Activated CD4-positive, alpha-beta memory T cell treated with anti-CD3 and anti-CD28 coated beads, Interleukin-2, amount 10 ng/mL, durations not matched to agents 7 days and 5 days (primary cell): ENCODE measurements at regions not wholly inside any gene's neighbourhood (a gene's known extent, or its start where the extent isn't known, plus 50 kb on each side); places are given as distances from the start of the nearest gene placed in this dataset.

Source experiments
- CTCF ChIA-PET: fragments of 350-600 bp; sonication (Branson Sonifier 250); formaldehyde crosslinking; loops from one replicate; lab custom pipeline; 2021; ENCODE audit warnings: antibody characterized with exemption, inconsistent platforms; lab: Charles Lee
- POLR2A ChIA-PET: fragments of 350-600 bp; sonication (Branson Sonifier 250); formaldehyde crosslinking; loops from one replicate; lab custom pipeline; 2021; ENCODE audit warnings: antibody characterized with exemption; lab: Charles Lee
- DNase-seq: peaks from one replicate; pipeline ENCODE4 v3.0.0-alpha.2; 2020
- H3K27ac Mint-ChIP-seq: one replicate; pipeline ENCODE4 v1.8.0; 2021; ENCODE audit warnings: mild to moderate bottlenecking, mixed read lengths
- H3K27me3 Mint-ChIP-seq: one replicate; pipeline ENCODE4 v1.8.0; 2021; ENCODE audit warnings: mixed read lengths
- H3K36me3 Mint-ChIP-seq: one replicate; pipeline ENCODE4 v1.8.0; 2021; ENCODE audit warnings: low read depth, mixed read lengths
- H3K4me1 Mint-ChIP-seq: one replicate; pipeline ENCODE4 v1.8.0; 2021; ENCODE audit warnings: mixed read lengths
- H3K4me3 Mint-ChIP-seq: one replicate; pipeline ENCODE4 v1.8.0; 2021; ENCODE audit warnings: mild to moderate bottlenecking, mixed read lengths
- H3K9me3 Mint-ChIP-seq: one replicate; pipeline ENCODE4 v1.8.0; 2021; ENCODE audit warnings: mixed read lengths

- Mint-ChIP-seq H3K36me3 (no peaks in the 10 kb centered on the region), H3K27me3 (no peaks in the 10 kb centered on the region), H3K9me3 (peaks cover 5% of the 10 kb centered on the region), H3K4me1 (no peaks in the 10 kb centered on the region), H3K4me3 (no peak overlapping the region), H3K27ac (no peak overlapping the region)
- no peak for DNase-seq
- ChIA-PET CTCF (no interaction called here), POLR2A (no interaction called here)
These were observed 757.6 kb downstream of the MED13L start for GRCh38 chr12:115519887-115520286.

- Mint-ChIP-seq H3K4me1 (no peaks in the 10 kb centered on the region), H3K27ac (no peak overlapping the region), H3K27me3 (no peaks in the 10 kb centered on the region), H3K4me3 (no peak overlapping the region), H3K36me3 (no peaks in the 10 kb centered on the region), H3K9me3 (peaks cover 5% of the 10 kb centered on the region)
- POLR2A ChIA-PET = no interaction called here
- no peak for DNase-seq
- CTCF ChIA-PET = no interaction called here
These were observed 758.1 kb downstream of the MED13L start for GRCh38 chr12:115519359-115519758.

GRCh38 chr12:115517913-115518312 lies 759.6 kb downstream of the MED13L start:
- peaks cover 11% of the 10 kb centered on the region for H3K9me3 Mint-ChIP-seq
- H3K4me1 Mint-ChIP-seq = no peaks in the 10 kb centered on the region
- ChIA-PET CTCF (no interaction called here), POLR2A (no interaction called here)
- no peak overlapping the region for H3K4me3 Mint-ChIP-seq
- no peaks in the 10 kb centered on the region for H3K27me3 Mint-ChIP-seq
- H3K27ac Mint-ChIP-seq = no peak overlapping the region
- no peak for DNase-seq
- no peaks in the 10 kb centered on the region for H3K36me3 Mint-ChIP-seq

- Mint-ChIP-seq H3K9me3 (peaks cover 10% of the 10 kb centered on the region), H3K27me3 (no peaks in the 10 kb centered on the region), H3K4me3 (no peak overlapping the region), H3K36me3 (no peaks in the 10 kb centered on the region), H3K4me1 (no peaks in the 10 kb centered on the region), H3K27ac (no peak overlapping the region)
- CTCF ChIA-PET = no interaction called here
- DNase-seq = no peak
- POLR2A ChIA-PET = no interaction called here
These were observed 765.3 kb downstream of the MED13L start for GRCh38 chr12:115511986-115512711.

GRCh38 chr12:115511305-115511704 lies 766.2 kb downstream of the MED13L start:
- no peak overlapping the region for H3K27ac Mint-ChIP-seq
- H3K27me3 Mint-ChIP-seq = no peaks in the 10 kb centered on the region
- no peak for DNase-seq
- POLR2A ChIA-PET = no interaction called here
- CTCF ChIA-PET = no interaction called here
- H3K4me3 Mint-ChIP-seq = no peak overlapping the region
- H3K9me3 Mint-ChIP-seq = peaks cover 12% of the 10 kb centered on the region
- no peaks in the 10 kb centered on the region for H3K4me1 Mint-ChIP-seq
- H3K36me3 Mint-ChIP-seq = no peaks in the 10 kb centered on the region

- Mint-ChIP-seq H3K4me1 (no peaks in the 10 kb centered on the region), H3K36me3 (no peaks in the 10 kb centered on the region), H3K4me3 (no peak overlapping the region), H3K27ac (no peak overlapping the region), H3K27me3 (no peaks in the 10 kb centered on the region), H3K9me3 (peaks cover 13% of the 10 kb centered on the region)
- CTCF ChIA-PET = no interaction called here
- no peak for DNase-seq
- POLR2A ChIA-PET = no interaction called here
These were observed 768.5 kb downstream of the MED13L start for GRCh38 chr12:115508990-115509389.

- no peak overlapping the region for H3K27ac Mint-ChIP-seq
- H3K9me3 Mint-ChIP-seq = peaks cover 13% of the 10 kb centered on the region
- H3K4me3 Mint-ChIP-seq = no peak overlapping the region
- no peaks in the 10 kb centered on the region for H3K36me3 Mint-ChIP-seq
- H3K4me1 Mint-ChIP-seq = no peaks in the 10 kb centered on the region
- H3K27me3 Mint-ChIP-seq = no peaks in the 10 kb centered on the region
- ChIA-PET CTCF (no interaction called here), POLR2A (no interaction called here)
- DNase-seq = no peak
These were observed 769.4 kb downstream of the MED13L start for GRCh38 chr12:115507951-115508722.

GRCh38 chr12:115507560-115507889 lies 770.0 kb downstream of the MED13L start:
- POLR2A ChIA-PET = no interaction called here
- no peaks in the 10 kb centered on the region for H3K27me3 Mint-ChIP-seq
- no peak overlapping the region for H3K27ac Mint-ChIP-seq
- no peak overlapping the region for H3K4me3 Mint-ChIP-seq
- peaks cover 17% of the 10 kb centered on the region for H3K9me3 Mint-ChIP-seq
- H3K4me1 Mint-ChIP-seq = no peaks in the 10 kb centered on the region
- CTCF ChIA-PET = no interaction called here
- no peak for DNase-seq
- no peaks in the 10 kb centered on the region for H3K36me3 Mint-ChIP-seq

- Mint-ChIP-seq H3K9me3 (peaks cover 19% of the 10 kb centered on the region), H3K4me1 (no peaks in the 10 kb centered on the region), H3K36me3 (no peaks in the 10 kb centered on the region), H3K27me3 (no peaks in the 10 kb centered on the region), H3K27ac (no peak overlapping the region), H3K4me3 (no peak overlapping the region)
- ChIA-PET POLR2A (no interaction called here), CTCF (no interaction called here)
- DNase-seq = no peak
These were observed 770.5 kb downstream of the MED13L start for GRCh38 chr12:115506822-115507559.

- no peaks in the 10 kb centered on the region for H3K4me1 Mint-ChIP-seq
- POLR2A ChIA-PET = no interaction called here
- H3K27me3 Mint-ChIP-seq = no peaks in the 10 kb centered on the region
- DNase-seq = no peak
- no peaks in the 10 kb centered on the region for H3K36me3 Mint-ChIP-seq
- no peak overlapping the region for H3K27ac Mint-ChIP-seq
- H3K9me3 Mint-ChIP-seq = peaks cover 15% of the 10 kb centered on the region
- CTCF ChIA-PET = no interaction called here
- no peak overlapping the region for H3K4me3 Mint-ChIP-seq
These were observed 772.9 kb downstream of the MED13L start for GRCh38 chr12:115504306-115505290.

GRCh38 chr12:115500872-115501271 lies 776.6 kb downstream of the MED13L start:
- ChIA-PET POLR2A (no interaction called here), CTCF (no interaction called here)
- Mint-ChIP-seq H3K27me3 (no peaks in the 10 kb centered on the region), H3K36me3 (no peaks in the 10 kb centered on the region), H3K4me1 (no peaks in the 10 kb centered on the region), H3K4me3 (no peak overlapping the region), H3K9me3 (peaks cover 13% of the 10 kb centered on the region), H3K27ac (no peak overlapping the region)
- DNase-seq = no peak

GRCh38 chr12:115495300-115495699 lies 782.2 kb downstream of the MED13L start:
- CTCF ChIA-PET = no interaction called here
- Mint-ChIP-seq H3K9me3 (peaks cover 4% of the 10 kb centered on the region), H3K27me3 (no peaks in the 10 kb centered on the region), H3K4me3 (no peak overlapping the region), H3K36me3 (no peaks in the 10 kb centered on the region), H3K27ac (no peak overlapping the region), H3K4me1 (no peaks in the 10 kb centered on the region)
- no peak for DNase-seq
- POLR2A ChIA-PET = no interaction called here
